AG10803 (cell line): ENCODE measurements at regions not wholly inside any gene's neighbourhood (a gene's known extent, or its start where the extent isn't known, plus 50 kb on each side); places are given as distances from the start of the nearest gene placed in this dataset.

Experiments
- DNase-seq: peaks from one replicate; pipeline ENCODE4 v3.0.0; 2010; ENCODE audit warnings: low read depth
- H3K4me3 ChIP-seq: 2 replicates; pipeline ENCODE4 v1.5.1; 2011; ENCODE audit warnings: mild to moderate bottlenecking, low read length, control low read depth
- CTCF ChIP-seq: conservative IDR thresholded peaks from 2 replicates; pipeline ENCODE4 v1.5.1; 2011; ENCODE audit warnings: mild to moderate bottlenecking, low read length, control low read depth, inconsistent platforms

DNA sequence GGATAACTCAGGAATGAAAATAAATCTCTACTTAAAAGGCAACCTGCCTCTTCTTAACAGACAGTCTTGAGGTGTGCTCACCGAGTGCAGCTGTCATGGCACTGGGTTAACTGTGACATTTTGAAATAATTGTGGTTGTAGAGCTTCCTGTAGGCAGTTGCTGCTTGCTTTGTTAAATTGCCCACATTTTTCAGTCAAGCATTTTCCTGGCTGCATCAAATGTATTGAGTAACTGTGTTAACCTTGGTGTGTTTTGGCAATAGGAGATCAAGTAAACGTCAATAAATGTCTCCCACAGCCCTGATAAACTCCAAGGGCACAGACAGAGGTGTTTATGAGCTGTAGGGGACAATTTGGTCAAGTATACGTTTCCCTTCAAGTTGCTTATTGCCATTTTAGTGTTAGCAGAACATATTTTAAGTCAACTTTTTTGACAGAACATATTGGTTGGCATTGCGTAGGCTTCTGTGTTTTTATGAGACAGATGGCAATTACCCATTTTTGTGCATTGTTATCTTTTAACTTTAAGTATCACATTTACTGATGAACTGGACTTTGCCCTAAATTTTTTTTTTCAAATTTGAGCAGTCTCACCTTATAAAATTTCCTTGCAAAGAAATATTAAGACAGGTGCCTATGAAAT is 527.4 kb downstream of the C4orf33 start:
- no peak overlapping the region for H3K4me3 ChIP-seq
- no peak for TF ChIP-seq CTCF
- DNase-seq = no peak

DNA sequence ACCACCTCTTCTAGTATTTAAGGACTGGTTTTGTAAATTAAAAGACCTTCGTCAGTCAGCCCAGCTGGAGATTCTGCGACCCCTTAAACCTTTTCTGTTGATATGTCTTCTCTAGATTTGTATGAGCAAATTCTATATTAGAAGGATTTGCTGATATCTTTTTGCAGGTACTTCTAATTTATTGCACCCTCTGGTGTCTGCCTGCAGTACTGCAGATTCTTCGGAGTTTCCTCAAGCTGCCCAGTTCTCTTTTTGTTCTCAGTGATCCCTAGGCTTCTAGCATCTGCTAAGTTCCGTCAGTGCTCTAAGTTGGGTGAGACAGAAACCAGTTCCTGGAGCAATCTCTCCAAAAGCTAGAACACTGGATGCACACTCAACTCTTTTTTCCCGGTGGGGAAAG is 545.2 kb downstream of the C4orf33 start:
- H3K4me3 ChIP-seq = no peak overlapping the region
- DNase-seq = peak; percentile 40
- TF ChIP-seq CTCF = peak; percentile 71

- TF ChIP-seq CTCF = no peak
- H3K4me3 ChIP-seq = no peak overlapping the region
- DNase-seq = no peak
These were observed 549.5 kb downstream of the C4orf33 start for GRCh38 chr4:129645461-129645860.

DNA sequence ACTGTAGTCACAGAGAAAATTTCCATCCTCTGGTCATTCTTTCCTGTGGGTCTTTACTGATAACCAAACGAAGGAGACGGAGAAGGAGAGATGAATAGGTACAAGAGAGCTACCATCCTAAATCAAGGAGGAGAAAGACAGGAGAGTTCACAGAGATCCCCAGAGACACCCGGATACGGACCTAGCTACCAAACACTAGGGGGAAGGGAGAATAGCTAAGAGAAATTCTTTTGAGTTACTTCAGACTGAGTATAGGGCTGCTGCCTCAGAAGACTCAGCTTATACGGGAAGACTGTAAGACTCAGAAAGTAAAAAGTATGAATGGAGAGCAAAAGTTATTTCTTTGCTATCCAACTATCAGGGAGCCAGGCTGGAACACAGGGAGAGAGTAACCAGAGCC is 572.1 kb downstream of the C4orf33 start:
- H3K4me3 ChIP-seq = no peak overlapping the region
- DNase-seq = no peak
- no peak for TF ChIP-seq CTCF

GRCh38 chr4:129672941-129673340 is 577.0 kb downstream of the C4orf33 start:
- DNase-seq = no peak
- TF ChIP-seq CTCF = no peak
- H3K4me3 ChIP-seq = no peak overlapping the region

GRCh38 chr4:129675036-129675435 is 579.1 kb downstream of the C4orf33 start:
- DNase-seq = no peak
- H3K4me3 ChIP-seq = no peak overlapping the region
- no peak for TF ChIP-seq CTCF

- no peak for TF ChIP-seq CTCF
- no peak for DNase-seq
- H3K4me3 ChIP-seq = no peak overlapping the region
These were observed 581.0 kb downstream of the C4orf33 start for GRCh38 chr4:129676934-129677333.
